Umbilical cord (tissue), 1 donor: ENCODE measurements at regions not wholly inside any gene's neighbourhood (a gene's known extent, or its start where the extent isn't known, plus 50 kb on each side); places are given as distances from the start of the nearest gene placed in this dataset.

Source experiments
- DNase-seq: peaks from one replicate; pipeline ENCODE4 v3.0.0-alpha.2; 2015; ENCODE audit warnings: low spot score

GRCh38 chr3:194080436-194080835 is 55.5 kb upstream of the HES1 start:
- DNase-seq, result no peak

GRCh38 chr3:194080913-194081800 is 54.8 kb upstream of the HES1 start:
- no peak for DNase-seq

- DNase-seq, result no peak
Observed at GRCh38 chr3:194081826-194082225, 54.1 kb upstream of the HES1 start.

GRCh38 chr3:194082743-194083636 is 53.0 kb upstream of the HES1 start:
- DNase-seq, result peak; percentile 53

GRCh38 chr3:194083637-194084224 is 52.2 kb upstream of the HES1 start:
- DNase-seq, result no peak

- DNase-seq, result no peak
Observed at GRCh38 chr3:194084284-194084683, 51.7 kb upstream of the HES1 start.
